HG03095 (cell line): ENCODE measurements at regions not wholly inside any gene's neighbourhood (a gene's known extent, or its start where the extent isn't known, plus 50 kb on each side); places are given as distances from the start of the nearest gene placed in this dataset.
"Not testable (repeated sequence)": the region's sequence is repeated elsewhere in the genome, so short reads cannot be mapped to it uniquely, and the experiment has no call there.

ENCODE experiments used
- ATAC-seq: cut with Tn5 transposase; IDR thresholded peaks from one replicate; pipeline ENCODE4 v1.9.1; 2021; ENCODE audit warnings: moderate library complexity; ENCODE audit not compliant: unreplicated experiment

GRCh38 chr6:168864541-168865460, 388.8 kb downstream of the THBS2 start:
- ATAC-seq, result no peak

GRCh38 chr6:168863467-168863866, 390.2 kb downstream of the THBS2 start:
- ATAC-seq, result no peak

- no peak for ATAC-seq
These were observed 391.2 kb downstream of the THBS2 start for GRCh38 chr6:168862346-168862980.

GRCh38 chr6:168860987-168861386, 392.7 kb downstream of the THBS2 start:
- ATAC-seq, result no peak

- ATAC-seq, result no peak
These were observed 393.3 kb downstream of the THBS2 start for GRCh38 chr6:168860341-168860740.

GRCh38 chr6:168858926-168859325, 394.7 kb downstream of the THBS2 start:
- ATAC-seq, result no peak

GRCh38 chr6:168856914-168857313, 396.7 kb downstream of the THBS2 start:
- ATAC-seq, result no peak

GRCh38 chr6:168852376-168852884, 401.2 kb downstream of the THBS2 start:
- no peak for ATAC-seq

GRCh38 chr6:168851460-168852375, 401.9 kb downstream of the THBS2 start:
- no peak for ATAC-seq

- ATAC-seq, result not testable (repeated sequence)
These were observed 403.5 kb downstream of the THBS2 start for GRCh38 chr6:168850027-168850736.

GRCh38 chr6:168849459-168849858, 404.2 kb downstream of the THBS2 start:
- no peak for ATAC-seq

- ATAC-seq, result no peak
These were observed 404.8 kb downstream of the THBS2 start for GRCh38 chr6:168848797-168849196.

GRCh38 chr6:168844821-168845609, 404.0 kb downstream of the SMOC2 start:
- ATAC-seq, result no peak

- ATAC-seq, result not testable (repeated sequence)
These were observed 401.7 kb downstream of the SMOC2 start for GRCh38 chr6:168842632-168843212.

GRCh38 chr6:168841609-168842278, 400.8 kb downstream of the SMOC2 start:
- no peak for ATAC-seq

- ATAC-seq, result not testable (repeated sequence)
These were observed 399.9 kb downstream of the SMOC2 start for GRCh38 chr6:168840932-168841331.

GRCh38 chr6:168840299-168840698, 399.3 kb downstream of the SMOC2 start:
- ATAC-seq, result not testable (repeated sequence)

- no peak for ATAC-seq
These were observed 397.0 kb downstream of the SMOC2 start for GRCh38 chr6:168838037-168838399.
